Suprapubic skin (tissue), 4 donors: ENCODE measurements at regions not wholly inside any gene's neighbourhood (a gene's known extent, or its start where the extent isn't known, plus 50 kb on each side); places are given as distances from the start of the nearest gene placed in this dataset.
"Not testable (repeated sequence)": the region's sequence is repeated elsewhere in the genome, so short reads cannot be mapped to it uniquely, and the experiment has no call there.

Experiments
- DNase-seq, 2 donors: peaks; one replicate each; pipeline ENCODE4 v3.0.0-alpha.2; 2019; ENCODE audit warnings: low spot score in 2 of 2
- H3K27ac ChIP-seq: fragments of 200-600 bp; sonication (generic); one replicate; pipeline ENCODE4 v1.5.1; 2019
- H3K27me3 ChIP-seq: fragments of 200-600 bp; sonication (generic); one replicate; pipeline ENCODE4 v1.5.1; 2019
- H3K36me3 ChIP-seq: fragments of 200-600 bp; sonication (generic); one replicate; pipeline ENCODE4 v1.5.1; 2019
- H3K4me1 ChIP-seq: fragments of 200-600 bp; sonication (generic); one replicate; pipeline ENCODE4 v1.5.1; 2019
- H3K4me3 ChIP-seq: fragments of 200-600 bp; sonication (generic); one replicate; pipeline ENCODE4 v1.5.1; 2019; ENCODE audit warnings: mild to moderate bottlenecking
- H3K9me3 ChIP-seq: fragments of 200-600 bp; sonication (generic); one replicate; pipeline ENCODE4 v1.5.1; 2019
- CTCF ChIP-seq, 2 donors: fragments of 200-600 bp in 1 of 2; fragments of 450-650 bp in 1 of 2; sonication (generic) in 1 of 2; IDR thresholded peaks; one replicate each; pipeline ENCODE4 v1.5.1; 2016 to 2019; ENCODE audit warnings: antibody characterized with exemption in 2 of 2, mild to moderate bottlenecking in 1 of 2, moderate library complexity in 1 of 2
- EP300 ChIP-seq: sonication (generic); formaldehyde crosslinking; IDR thresholded peaks from one replicate; pipeline ENCODE4 v1.6.1; 2017; ENCODE audit warnings: antibody characterized with exemption
- POLR2A ChIP-seq, 2 donors: fragments of 450-650 bp; IDR thresholded peaks; one replicate each; pipeline ENCODE4 v1.6.1; 2017; ENCODE audit warnings: antibody characterized with exemption in 2 of 2, mild to moderate bottlenecking in 2 of 2, moderate library complexity in 2 of 2
- POLR2AphosphoS5 ChIP-seq, 3 donors: sonication (generic); formaldehyde crosslinking; IDR thresholded peaks; one replicate each; pipeline ENCODE4 v1.6.1; 2017; ENCODE audit warnings: antibody characterized with exemption in 3 of 3
- WGBS: methylation state at CpG from one replicate; pipeline ENCODE4 v1.1.5; 2018; 5-methylcytosine and 5-hydroxymethylcytosine counted together

- 84% methylated on average over 3 of the region's 3 CpGs for WGBS
- Histone ChIP-seq H3K27me3 (no peaks in the 10 kb centered on the region), H3K4me3 (no peak overlapping the region), H3K4me1 (no peaks in the 10 kb centered on the region), H3K27ac (no peak overlapping the region), H3K36me3 (no peaks in the 10 kb centered on the region), H3K9me3 (peaks cover 6% of the 10 kb centered on the region)
- TF ChIP-seq CTCF (IDR thresholded peaks at IDR 0.05): no peak
- TF ChIP-seq POLR2A (IDR thresholded peaks at IDR 0.05): no peak
- TF ChIP-seq EP300: no peak
- TF ChIP-seq POLR2AphosphoS5 (IDR thresholded peaks at IDR 0.05): no peak
- DNase-seq: no peak
These were observed 166.1 kb upstream of the POU1F1 start for GRCh38 chr3:87442470-87442869.

- no peak for DNase-seq
- Histone ChIP-seq H3K36me3 (no peaks in the 10 kb centered on the region), H3K27me3 (no peaks in the 10 kb centered on the region), H3K9me3 (no peaks in the 10 kb centered on the region), H3K27ac (no peak overlapping the region), H3K4me3 (no peak overlapping the region), H3K4me1 (no peaks in the 10 kb centered on the region)
- WGBS: 25% methylated on average over 1 of the region's 1 CpG
- TF ChIP-seq EP300: no peak
- TF ChIP-seq CTCF (IDR thresholded peaks at IDR 0.05): no peak
- TF ChIP-seq POLR2AphosphoS5 (IDR thresholded peaks at IDR 0.05): no peak
- no peak for TF ChIP-seq POLR2A (IDR thresholded peaks at IDR 0.05)
These were observed 161.4 kb upstream of the POU1F1 start for GRCh38 chr3:87437765-87438164.

DNA sequence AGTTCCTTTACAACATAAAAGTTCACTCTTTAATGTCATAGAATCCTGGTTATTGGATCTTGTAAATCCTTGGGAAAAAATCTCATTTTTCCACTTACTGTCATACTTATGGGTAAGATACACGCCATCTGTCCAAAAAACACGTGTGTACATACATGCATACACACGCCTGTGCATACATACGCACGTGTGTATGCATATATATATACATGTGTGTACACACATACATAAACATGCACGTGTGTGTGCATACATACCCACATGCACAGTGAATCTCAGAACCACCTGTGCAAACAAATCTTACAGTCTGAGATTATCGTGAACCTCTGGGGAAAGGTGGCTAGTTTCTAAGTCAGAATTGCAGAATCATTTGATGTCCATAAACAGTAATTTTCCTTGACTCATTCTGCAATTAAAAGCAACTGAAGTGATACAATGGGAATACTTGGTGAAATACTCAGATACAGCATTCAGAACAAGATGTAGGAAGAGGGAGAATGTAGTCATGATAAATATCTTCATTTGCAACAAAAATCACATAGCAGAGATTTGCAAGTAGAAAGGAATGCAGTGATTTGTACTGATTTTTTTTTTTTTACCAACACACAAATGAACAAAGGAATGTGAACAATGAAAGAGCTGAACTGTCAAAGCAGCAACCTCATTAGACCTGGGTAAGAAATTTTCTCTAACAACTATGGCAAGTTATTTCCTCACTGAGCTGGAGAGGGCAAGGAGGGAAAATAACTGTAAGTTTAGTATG is 160.6 kb upstream of the POU1F1 start:
- Histone ChIP-seq H3K4me3 (no peak overlapping the region), H3K36me3 (no peaks in the 10 kb centered on the region), H3K9me3 (no peaks in the 10 kb centered on the region), H3K4me1 (no peaks in the 10 kb centered on the region), H3K27ac (no peak overlapping the region), H3K27me3 (no peaks in the 10 kb centered on the region)
- WGBS: 77% methylated on average over 7 of the region's 7 CpGs
- DNase-seq: no peak
- no peak for TF ChIP-seq CTCF (IDR thresholded peaks at IDR 0.05)
- TF ChIP-seq POLR2AphosphoS5 (IDR thresholded peaks at IDR 0.05): no peak
- no peak for TF ChIP-seq POLR2A (IDR thresholded peaks at IDR 0.05)
- no peak for TF ChIP-seq EP300

DNA sequence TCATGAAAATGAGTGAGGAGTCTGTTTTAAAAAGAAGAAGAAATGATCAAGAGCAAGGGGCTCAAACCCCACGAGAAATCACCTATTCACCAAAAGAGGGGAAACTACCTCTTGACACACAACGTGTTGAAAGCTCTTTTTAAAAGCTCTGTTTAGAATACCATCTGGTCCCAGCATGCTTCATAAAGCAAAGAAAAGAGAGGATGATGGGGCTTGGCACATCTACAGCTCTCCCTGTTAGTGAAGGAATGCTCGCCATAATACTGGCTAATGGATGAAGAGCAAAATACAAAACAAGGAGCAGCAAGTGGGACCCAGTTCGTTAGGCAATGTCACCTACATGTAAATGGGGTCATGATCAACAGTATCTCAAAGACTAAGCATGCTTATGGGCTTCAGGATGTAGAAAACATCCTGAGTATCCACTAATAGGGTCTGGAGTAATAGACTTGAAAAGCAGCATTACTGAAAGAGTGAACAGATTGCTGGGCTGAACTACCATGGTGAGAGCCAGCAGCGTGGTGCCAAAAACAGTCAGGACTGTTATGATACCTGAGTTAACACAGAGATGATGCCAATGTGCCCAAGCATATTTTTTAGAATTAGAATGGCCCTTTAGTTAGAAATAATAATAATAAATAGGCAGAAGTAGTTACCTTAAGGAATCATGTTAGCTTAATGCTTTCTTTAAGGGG is 159.7 kb upstream of the POU1F1 start:
- Histone ChIP-seq H3K4me3 (no peak overlapping the region), H3K4me1 (no peaks in the 10 kb centered on the region), H3K9me3 (no peaks in the 10 kb centered on the region), H3K27ac (no peak overlapping the region), H3K36me3 (no peaks in the 10 kb centered on the region), H3K27me3 (no peaks in the 10 kb centered on the region)
- no peak for DNase-seq
- WGBS: 37% methylated on average over 5 of the region's 5 CpGs
- TF ChIP-seq POLR2AphosphoS5 (IDR thresholded peaks at IDR 0.05) (no peak), EP300 (no peak), CTCF (IDR thresholded peaks at IDR 0.05) (no peak), POLR2A (IDR thresholded peaks at IDR 0.05) (no peak)

DNA sequence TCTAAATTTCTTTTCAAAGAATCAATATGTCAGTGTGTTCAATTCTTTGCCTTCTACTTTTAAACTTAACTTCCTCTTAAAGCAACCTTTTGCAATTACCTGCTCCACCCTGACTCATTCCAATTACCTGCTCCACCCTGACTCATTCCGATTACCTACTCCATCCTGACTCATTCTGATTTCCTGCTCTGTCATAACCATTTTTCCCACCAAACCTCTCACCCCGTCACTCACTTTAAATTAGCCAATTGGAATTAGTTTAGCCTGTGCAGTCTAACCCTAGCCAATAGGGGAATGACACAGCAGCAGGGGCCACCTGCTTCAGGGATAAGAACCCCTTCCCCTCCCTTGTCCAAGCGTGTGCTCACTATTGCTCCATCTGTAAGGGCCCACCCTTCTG is 157.1 kb upstream of the POU1F1 start:
- whole genome bisulfite sequencing: 68% methylated on average over 3 of the region's 3 CpGs
- not testable (repeated sequence) for H3K4me3 ChIP-seq, DNase-seq, H3K27ac ChIP-seq, H3K27me3 ChIP-seq, H3K4me1 ChIP-seq, H3K36me3 ChIP-seq, H3K9me3 ChIP-seq
